HG02870 (cell line): ENCODE measurements at regions not wholly inside any gene's neighbourhood (a gene's known extent, or its start where the extent isn't known, plus 50 kb on each side); places are given as distances from the start of the nearest gene placed in this dataset.
"Not testable (repeated sequence)": the region's sequence is repeated elsewhere in the genome, so short reads cannot be mapped to it uniquely, and the experiment has no call there.

Source experiments
- ATAC-seq: cut with Tn5 transposase; IDR thresholded peaks from one replicate; pipeline ENCODE4 v1.9.1; 2021; ENCODE audit warnings: mild to moderate bottlenecking, moderate library complexity; ENCODE audit not compliant: unreplicated experiment

DNA sequence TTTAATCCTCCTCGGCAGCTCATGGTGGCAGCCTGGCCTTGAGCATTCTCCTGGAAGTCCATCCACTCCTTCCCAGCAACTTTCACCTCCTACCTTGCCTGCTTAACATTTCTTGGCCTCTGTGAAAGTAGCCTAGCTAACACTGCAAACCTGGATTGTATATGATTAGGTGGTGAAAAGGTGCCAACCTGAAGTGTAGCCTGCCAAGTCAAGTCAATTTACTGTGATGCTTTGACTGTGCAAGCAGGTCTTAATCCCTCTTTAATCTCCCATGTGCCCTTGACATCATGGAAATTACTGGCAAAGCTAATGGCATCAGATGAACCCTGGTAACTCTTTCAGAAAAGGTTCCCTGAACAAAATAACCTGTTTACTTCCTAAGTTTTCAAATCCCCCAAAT is 169.7 kb upstream of the NR2F2 start:
- no peak for ATAC-seq

DNA sequence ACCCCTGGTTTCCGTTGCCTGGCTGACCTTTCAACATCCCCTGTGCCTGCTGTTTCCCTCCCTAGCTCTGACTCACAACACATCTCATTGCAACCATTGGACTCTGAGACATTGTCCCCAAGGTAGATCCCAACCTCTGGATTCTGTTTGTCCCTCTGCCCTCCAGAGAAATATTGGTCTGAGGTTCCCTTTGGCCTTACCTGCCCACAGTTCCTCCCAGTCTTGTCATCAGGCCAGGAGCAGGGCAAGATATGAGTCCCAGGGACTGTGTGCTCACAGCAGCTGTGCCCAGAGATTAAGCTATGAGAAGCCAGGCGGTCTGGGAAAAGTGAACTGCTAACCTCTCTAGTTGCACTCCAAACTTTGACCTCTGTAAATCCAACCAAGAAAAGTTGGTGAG is 168.2 kb upstream of the NR2F2 start:
- ATAC-seq: no peak

DNA sequence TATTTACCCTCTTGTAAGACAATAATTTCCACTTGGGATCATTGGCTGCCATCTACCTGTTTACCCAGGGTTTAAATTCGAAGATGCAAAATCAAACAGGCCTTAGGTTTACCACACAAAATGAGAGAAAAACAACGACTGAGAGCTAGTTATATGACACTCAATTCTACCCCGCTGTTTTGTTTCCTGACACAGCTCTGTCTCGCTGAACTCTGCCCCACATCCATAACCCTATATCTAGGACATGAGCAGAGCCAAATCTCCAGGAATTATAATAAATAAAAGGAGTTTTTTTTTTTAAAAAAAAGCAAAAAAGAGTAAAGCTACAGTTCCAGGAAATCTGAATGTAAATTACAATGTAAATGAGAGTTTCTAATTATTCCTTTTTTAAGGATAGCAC is 165.4 kb upstream of the NR2F2 start:
- ATAC-seq: no peak

DNA sequence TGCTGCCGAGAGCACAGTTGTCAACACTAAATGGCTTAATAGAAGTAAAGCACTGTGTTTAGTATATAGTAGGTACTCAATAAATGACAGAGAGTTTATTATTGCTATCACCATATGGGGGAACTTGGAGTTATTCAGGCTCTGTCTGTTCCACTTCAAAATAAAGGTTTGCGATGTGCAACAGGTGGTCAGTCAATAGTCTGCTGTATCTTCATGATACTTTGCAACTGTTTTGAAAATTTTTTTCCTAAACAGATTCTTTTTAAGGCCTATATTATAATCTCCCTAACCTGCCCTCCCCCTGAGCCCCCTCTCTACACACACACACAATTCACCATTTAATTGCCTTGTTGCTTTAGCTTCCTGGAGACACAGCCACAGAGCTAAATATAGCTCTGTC is 164.7 kb upstream of the NR2F2 start:
- ATAC-seq: no peak

DNA sequence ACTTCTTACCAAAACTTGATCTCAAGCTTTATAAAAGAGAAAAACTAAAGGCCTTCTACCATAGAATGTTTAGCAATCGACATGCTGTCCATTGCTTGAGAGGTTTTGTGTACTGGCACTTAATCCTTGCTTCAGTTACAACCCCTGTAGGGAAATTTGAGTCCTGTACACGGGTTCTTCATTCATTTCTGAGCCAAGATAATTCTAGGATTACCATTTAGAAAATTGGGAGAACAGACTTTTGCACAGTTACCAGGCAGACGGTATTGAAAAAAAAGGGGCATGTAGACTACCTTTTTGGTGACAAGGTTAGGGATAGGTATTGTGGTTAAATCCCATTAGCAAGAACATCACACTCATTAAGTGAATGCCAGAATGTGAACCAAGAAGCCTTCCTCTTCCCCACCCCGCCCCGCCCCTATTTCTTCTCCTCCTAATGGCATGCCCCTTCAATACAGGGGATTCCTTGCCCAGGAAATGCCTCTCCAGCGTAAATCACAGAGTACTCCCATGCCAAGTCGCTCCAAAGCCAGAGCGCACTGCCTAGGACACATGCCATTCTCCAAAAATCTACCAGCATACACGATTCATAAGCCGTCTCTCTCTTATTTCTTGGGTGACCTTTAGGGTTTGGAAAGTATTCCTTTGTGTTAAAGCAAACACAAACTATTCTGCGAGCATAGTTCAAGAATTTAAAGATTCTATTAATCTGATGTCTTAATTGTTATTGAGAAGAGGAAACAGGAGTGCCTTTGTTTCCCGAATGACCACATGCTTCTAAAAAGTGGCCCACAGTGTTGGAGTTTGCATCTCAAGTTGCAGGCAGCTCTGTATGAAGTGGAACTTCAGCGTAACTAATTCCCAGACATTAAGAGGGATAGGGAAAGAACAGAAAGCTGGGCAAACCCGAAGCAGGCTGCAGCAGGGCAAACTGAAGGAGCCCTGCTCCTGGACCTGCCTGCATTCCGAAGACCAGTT is 164.0 kb upstream of the NR2F2 start:
- ATAC-seq: no peak

DNA sequence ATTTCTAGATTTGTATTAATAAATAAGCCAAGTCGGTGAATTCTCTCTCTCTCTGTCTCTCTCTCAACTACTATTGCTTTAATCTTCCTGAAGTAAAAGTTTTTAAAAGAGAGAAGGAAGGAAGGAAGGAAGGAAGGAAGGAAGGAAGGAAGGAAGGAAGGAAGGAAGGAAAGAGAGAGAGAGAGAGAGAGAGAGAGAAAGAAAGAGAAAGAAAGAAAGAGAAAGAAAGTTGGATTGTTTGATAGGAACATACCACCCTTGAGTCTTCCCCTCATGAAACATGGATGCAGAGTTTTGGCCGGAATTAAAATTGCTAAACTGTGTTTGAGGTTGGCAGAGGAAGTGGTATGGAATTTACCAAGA is 159.9 kb upstream of the NR2F2 start:
- ATAC-seq: not testable (repeated sequence)

DNA sequence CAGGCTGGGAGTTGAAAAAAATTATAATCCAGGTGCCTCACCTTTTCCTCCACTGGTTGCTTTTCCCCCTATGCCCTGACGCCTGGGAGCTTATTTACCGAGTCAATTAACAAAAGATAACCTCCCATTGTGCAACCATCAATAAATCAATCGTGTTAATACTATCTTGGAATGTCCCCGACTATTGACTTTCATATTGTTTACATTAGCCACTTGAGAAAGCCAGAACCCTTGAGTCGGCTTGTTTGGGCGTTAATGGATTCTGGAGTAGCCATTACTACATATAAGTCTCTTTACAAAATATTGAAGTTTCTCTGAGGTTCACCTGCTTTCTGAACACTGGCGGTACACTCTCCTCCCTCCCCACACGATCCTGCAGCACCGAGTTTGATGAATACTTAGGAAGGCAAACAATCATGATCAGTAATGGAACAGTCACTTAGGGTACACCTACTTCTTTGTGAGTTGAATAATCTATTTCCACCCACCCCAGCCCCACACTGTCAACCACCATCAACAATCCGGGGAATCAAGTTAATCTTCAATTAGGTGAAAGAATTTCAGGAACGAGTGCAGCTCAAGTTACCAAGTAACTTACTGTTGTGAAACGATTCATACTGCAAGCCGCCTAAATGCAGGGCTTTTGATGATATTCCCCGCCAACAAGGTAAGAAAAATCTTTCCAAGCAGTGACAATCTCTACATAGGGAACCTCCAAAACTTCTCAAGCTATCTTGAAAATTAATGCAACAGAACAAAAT is 159.3 kb upstream of the NR2F2 start:
- no peak for ATAC-seq

DNA sequence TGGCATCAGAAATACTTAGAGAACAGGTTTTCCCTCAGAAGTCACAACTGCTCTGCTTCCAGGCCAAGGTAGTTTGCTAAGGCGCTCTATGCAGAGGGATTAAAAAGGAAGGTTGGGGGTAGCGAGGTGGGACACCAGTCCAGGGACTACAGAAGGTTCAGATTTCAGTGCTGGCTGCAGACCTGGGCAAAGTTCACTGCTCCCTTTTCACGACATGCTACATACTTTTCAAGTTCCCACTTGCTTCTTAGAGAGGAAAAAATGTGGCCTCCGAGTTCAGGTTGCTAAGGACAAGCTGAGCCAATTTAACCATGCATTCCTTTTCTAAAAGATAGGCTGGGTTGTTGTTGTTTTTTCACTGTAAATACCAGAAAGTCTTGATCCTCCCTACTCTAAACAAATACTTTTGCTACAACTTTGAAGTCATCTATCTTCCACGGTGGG is 158.6 kb upstream of the NR2F2 start:
- ATAC-seq: no peak

DNA sequence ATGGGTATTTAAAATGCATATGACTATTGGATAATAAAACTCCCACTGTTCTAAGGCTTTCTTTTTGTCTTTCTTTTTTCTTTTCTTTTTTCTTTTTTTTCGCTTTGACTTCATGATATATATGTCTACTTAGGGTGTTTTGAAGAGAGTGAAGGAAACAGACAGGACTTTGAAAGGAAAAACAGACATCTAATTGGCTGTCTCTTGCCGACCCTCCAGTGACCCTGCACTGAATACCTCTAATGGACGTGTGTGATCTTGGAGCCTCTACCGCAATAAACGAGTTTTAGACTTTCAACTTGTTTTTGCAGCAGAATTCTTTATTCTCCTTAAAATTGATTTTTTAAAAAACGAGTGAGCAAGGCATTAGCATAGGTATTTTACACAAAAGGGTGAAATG is 158.1 kb upstream of the NR2F2 start:
- ATAC-seq: no peak

DNA sequence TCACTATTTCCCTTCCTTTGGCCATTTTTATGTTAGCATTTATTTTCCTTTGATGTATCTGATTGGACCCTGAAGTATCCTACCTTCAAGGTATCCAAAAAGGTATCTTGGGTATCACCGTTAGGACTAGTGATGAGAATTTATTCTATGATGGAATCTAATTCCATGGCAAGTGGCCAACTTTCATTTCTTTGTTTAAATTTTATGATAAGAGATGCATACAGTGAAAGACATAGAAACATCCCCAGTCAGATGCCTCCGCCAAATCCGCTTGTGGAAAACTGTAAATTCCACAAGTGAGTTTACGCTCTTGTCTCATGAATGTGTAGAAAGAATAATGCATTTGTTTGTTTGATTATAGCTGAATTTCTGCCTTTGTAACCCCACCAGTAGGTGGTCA is 153.7 kb upstream of the NR2F2 start:
- no peak for ATAC-seq

DNA sequence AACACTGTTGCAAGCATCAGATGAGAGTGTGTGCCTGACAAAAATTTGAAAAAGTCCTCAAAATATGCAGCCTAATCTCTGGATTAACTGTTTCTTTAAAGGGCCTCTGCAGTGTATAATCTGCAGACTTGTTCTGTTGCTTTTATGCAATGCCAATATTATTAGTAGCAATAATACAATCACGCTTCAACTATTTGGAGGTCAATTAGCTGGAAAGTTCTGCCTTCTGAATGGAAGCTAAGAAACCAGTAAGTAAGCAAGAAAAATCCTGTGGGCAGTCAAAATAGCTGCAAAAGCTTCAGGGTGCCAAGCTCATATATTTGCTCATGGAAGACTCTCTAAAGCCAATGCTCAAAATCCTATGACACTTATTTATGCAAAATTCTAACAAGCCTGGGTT is 153.2 kb upstream of the NR2F2 start:
- no peak for ATAC-seq

DNA sequence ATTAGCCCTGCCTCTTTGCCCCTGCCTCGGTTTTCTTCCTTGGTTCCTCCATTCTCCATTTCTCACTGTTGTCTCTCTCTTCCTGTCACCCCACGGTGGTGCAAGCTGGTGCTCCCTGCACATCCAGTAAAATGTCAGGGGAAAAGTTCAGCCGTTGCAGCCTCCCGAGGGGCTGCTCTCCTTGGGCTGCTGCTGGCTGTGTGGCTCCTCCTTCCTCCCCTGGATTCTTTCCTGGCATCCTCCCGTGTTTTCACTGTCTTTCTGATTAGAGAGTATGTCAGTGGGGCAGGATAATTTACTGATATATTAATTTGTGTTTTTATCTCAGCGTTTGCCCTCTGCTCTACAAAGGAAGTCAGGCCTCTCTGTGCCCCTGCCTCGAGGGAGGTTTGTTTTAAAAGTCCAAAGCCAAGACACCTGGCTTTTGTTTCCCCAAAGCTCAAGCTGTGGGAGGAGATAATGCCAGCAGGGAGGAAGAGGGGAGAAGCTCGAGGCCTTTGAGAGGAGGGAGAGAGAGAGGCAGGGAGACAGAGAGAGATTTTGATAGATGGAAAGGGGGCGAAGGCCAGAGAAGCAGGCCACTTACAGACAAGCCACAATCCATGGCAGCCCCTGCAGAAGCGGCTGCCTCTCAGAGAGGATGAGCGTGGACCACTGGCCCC is 150.3 kb upstream of the NR2F2 start:
- ATAC-seq: no peak

DNA sequence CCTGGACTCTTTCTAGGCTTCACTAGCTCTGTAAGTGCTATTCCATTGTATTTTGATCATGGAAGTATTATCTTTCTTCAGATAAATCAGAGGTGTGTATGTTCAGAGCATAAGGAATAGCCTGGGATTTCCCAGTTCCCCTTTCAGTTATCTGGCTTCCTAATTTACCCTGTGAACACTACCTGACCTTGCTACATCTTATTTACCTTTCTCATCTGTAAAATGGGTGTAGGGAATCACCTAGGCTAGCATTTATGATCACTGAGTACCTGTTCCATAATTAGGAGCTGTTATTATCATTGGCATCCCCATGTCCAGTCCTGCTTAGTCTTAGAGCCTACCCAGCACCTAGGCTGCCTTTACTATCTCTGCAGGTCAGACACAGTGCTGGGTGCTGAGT is 149.3 kb upstream of the NR2F2 start:
- ATAC-seq: no peak

DNA sequence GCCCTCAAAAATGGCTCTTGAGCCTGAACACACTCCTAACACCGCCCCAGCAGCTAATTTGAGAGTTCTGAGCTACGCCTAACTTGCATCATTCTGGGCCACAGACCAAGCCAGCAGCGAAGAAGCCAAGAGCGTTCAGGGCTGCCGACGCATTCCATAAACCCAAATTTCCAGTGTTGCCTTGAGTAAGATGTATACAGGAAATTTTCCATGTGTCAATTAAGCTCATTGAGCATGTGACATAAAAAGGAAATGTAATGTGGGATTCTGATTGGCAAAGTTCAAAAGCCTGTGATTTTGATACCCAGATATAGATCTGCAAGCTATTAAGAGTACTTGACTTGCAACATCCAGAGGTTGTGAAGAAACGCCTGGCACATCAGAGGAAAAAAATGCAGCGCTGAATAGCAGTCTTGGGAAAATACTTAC is 148.6 kb upstream of the NR2F2 start:
- no peak for ATAC-seq

DNA sequence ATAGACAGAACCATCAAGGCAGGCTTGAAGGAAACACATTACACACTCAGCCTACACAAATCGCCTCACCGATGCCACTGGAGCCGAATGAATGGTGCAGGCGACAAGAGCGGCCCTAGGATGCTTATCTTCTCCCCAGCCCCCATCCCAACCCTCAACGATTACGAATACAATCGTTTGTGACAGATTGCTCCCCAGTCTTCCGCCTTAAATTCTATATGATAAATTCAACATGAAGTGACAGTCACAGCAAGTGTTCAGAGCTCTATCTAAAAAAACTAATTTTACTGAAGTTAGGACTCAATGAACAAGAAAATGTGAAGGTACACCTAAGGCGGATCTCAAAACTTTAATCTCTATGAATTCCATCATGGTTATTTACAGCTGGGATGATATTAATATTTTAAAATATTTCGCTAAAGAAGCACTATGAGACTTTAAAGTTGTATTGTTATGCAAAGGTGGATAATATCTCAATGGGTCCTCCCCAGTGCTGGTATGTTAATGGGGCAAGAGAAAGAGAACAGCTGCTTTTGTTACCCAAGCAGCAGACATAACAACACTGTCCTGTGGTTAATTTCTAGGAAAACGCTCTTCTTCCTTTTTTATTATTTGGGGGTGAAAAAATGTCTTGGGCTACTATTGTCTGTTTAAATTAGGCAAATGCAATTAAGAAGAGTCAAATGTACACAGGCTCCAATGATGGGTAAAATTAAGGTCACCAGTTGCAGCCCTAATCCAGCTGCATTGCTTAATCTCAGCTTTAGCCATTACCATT is 147.6 kb upstream of the NR2F2 start:
- no peak for ATAC-seq

DNA sequence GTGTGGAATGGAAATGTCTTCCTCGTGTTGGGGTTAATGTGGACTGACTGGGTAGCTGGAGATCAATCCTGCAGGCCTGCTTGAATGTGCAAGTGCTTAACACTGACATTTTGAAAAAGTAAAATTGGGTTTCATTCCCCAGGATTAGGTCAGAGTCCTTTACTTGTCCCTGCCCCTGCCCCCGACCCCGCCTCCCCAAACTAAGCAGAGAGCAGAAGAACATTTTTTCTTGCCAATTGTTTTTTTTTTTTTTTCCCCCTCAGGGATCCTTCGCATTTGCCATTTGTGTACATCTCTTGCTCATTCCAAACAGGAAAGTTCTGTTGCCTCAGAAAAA is 147.0 kb upstream of the NR2F2 start:
- no peak for ATAC-seq

DNA sequence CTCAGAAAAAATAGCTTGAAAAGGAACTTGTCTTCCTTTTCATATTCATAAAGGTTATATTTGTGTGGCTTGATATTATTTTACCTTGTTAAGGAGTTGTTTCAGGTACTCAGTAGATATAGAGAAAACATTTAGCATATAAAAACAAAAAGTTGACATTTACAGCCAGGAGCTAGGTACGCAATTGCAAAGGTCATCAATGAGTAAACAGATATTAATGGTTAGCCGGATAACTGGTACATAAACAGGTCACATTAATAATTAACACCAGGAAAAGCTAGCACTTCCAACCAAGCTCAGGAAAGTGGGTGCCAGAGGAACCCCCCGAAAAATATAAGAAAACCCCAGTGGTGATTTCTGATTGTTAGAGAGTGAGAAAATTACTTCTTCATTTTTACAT is 146.6 kb upstream of the NR2F2 start:
- ATAC-seq: no peak

DNA sequence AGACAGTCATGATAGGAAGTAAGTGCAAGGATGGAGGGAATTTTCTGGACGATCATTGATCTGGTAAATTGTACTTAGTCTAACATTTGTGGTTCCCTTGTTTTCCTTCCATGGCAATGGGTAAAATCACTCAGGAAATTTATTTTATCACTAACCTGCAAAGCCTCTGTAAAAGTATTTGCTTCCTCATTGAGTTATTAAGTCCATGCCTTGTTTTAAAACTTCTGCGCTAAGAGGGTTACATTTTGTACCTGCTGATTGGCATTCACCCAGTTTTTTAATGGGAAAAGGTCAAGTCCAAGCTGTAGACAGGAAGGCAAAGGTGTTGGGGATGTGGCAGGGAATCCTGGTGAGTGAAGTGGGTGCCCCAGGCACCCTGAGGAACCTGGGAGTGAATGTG is 146.2 kb upstream of the NR2F2 start:
- no peak for ATAC-seq

DNA sequence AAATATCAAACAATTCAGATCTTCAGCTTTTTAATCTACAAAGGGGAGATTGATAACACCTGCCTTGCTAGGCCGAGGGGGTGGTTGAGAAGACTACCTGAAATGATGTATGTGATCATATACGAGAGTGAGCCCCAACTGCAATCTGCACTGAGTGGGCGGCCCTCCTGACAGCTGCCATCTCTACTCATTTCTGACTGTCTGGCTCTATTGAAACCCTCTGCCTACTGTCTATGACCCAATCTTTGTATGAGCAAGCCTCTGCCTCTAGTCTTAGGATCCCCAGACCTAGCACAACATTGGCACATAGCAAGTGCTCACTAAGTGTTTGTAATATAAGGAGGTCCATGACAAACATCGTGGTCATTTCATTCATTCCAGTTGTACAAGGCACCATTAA is 144.4 kb upstream of the NR2F2 start:
- no peak for ATAC-seq

DNA sequence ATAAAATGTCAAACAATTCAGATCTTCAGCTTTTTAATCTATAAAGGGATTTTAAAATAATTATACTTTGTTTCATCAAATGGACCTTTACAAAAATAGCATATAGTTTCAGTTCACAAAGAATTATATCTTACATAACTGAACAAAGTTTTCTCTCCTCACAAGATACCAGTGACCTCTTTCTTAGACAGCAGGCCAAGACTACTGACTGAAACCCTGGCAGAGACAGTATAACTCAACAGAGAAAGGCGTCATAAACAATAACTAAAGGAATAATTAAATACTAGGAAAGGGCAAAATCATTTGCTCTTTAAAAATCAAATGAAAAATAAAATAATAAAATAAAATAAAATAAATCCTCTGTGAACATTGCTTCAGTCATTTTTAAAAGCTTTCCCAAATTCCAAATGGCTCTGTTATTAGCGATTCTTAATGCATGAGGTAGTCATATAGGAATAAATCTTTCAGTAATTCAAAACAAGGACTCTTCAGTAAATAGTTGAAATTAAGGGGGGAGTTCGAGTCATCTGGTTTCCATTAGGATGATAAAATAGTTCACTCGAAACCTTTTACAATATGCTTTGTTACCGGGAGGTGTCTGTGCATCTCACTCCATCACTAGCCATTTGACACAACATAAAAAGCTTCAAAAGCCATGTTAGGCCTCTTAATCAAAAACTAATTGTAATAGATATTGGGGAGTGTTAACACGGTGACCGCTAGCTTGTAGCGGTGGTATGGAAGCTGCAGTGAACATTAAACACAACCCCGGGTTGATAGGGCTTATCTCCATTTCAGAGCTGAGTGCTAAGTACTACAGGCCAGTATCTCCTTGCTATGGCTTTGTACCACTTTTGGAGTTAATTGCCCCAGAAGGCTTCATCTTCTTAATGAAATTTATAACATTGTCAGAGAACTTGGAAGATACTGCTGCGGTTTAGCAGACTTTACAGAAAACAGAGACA is 142.9 kb upstream of the NR2F2 start:
- no peak for ATAC-seq
